Breast epithelium (tissue), 4 donors: ENCODE measurements at regions not wholly inside any gene's neighbourhood (a gene's known extent, or its start where the extent isn't known, plus 50 kb on each side); places are given as distances from the start of the nearest gene placed in this dataset.

Experiments
- DNase-seq, 2 donors: peaks; one replicate each; pipeline ENCODE4 v3.0.0-alpha.2; 2019; ENCODE audit warnings: low spot score in 2 of 2
- H3K27ac ChIP-seq, 2 donors: fragments of 200-600 bp; sonication (generic) in 1 of 2; one replicate each; pipeline ENCODE4 v1.5.1; 2016 to 2019; ENCODE audit warnings: mild to moderate bottlenecking in 1 of 2
- H3K27me3 ChIP-seq, 2 donors: fragments of 200-600 bp; sonication (generic) in 1 of 2; one replicate each; pipeline versions ENCODE4 v1.5.1 to v1.6.0; 2017 to 2019; ENCODE audit warnings: control low read depth in 1 of 2, mild to moderate bottlenecking in 1 of 2
- H3K36me3 ChIP-seq: fragments of 200-600 bp; one replicate; pipeline ENCODE4 v1.5.1; 2019
- H3K4me1 ChIP-seq, 2 donors: fragments of 200-600 bp; sonication (generic); one replicate each; pipeline ENCODE4 v1.5.1; 2016 to 2019; ENCODE audit warnings: control low read depth in 1 of 2
- H3K4me3 ChIP-seq, 3 donors: fragments of 200-600 bp; sonication (generic); 1 replicate in 2 of 3; 2 replicates in 1 of 3; pipeline ENCODE4 v1.5.1; 2016 to 2019; ENCODE audit warnings: mild to moderate bottlenecking in 3 of 3, moderate library complexity in 2 of 3
- H3K9me3 ChIP-seq, 2 donors: fragments of 200-600 bp; sonication (generic) in 1 of 2; one replicate each; pipeline ENCODE4 v1.5.1; 2016 to 2019; ENCODE audit warnings: control low read depth in 1 of 2
- POLR2A ChIP-seq: fragments of 450-650 bp; IDR thresholded peaks from one replicate; pipeline ENCODE4 v1.6.1; 2016; ENCODE audit warnings: antibody characterized with exemption, mild to moderate bottlenecking, moderate library complexity
- POLR2AphosphoS5 ChIP-seq, 3 donors: sonication (generic); formaldehyde crosslinking; IDR thresholded peaks; one replicate each; pipeline ENCODE4 v1.6.1; 2017; ENCODE audit warnings: antibody characterized with exemption in 3 of 3
- intact Hi-C: fragments of 100-400 bp; cut with DNase I; formaldehyde crosslinking; loops from one replicate; pipeline ENCODE4 v1.15.1; 2023; ENCODE audit warnings: low total_unique reads
- TF ChIP-seq, protein P1 (sequence below), 3 donors: fragments of 450-650 bp; IDR thresholded peaks; one replicate each; pipeline ENCODE4 v1.5.1; 2016 to 2017; ENCODE audit warnings: antibody characterized with exemption in 3 of 3, mild to moderate bottlenecking in 3 of 3, moderate library complexity in 3 of 3

DNA sequence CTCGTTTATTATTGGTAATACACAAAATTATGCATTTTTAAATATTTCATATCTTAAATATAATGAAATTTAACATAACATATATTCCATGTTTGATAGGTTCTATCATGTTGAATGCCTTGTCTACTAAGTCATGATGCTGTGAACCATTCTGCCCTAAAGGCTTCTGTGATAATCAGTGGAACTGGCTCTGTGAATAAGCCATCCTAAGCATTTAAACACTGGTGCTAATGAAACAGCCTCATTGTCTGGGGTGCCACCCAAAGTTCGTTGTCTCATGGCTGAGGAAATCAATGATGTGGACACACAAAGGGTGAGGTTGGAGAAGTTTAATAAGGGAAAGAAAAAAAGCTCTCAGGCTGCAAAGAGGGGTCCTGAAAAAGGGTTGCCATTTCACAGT is 264.7 kb upstream of the ZRANB2 start:
- H3K4me3 ChIP-seq = no peak overlapping the region
- TF ChIP-seq, protein P1, sequence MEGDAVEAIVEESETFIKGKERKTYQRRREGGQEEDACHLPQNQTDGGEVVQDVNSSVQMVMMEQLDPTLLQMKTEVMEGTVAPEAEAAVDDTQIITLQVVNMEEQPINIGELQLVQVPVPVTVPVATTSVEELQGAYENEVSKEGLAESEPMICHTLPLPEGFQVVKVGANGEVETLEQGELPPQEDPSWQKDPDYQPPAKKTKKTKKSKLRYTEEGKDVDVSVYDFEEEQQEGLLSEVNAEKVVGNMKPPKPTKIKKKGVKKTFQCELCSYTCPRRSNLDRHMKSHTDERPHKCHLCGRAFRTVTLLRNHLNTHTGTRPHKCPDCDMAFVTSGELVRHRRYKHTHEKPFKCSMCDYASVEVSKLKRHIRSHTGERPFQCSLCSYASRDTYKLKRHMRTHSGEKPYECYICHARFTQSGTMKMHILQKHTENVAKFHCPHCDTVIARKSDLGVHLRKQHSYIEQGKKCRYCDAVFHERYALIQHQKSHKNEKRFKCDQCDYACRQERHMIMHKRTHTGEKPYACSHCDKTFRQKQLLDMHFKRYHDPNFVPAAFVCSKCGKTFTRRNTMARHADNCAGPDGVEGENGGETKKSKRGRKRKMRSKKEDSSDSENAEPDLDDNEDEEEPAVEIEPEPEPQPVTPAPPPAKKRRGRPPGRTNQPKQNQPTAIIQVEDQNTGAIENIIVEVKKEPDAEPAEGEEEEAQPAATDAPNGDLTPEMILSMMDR (IDR thresholded peaks at IDR 0.05) = no peak
- TF ChIP-seq POLR2A = no peak
- no peak for TF ChIP-seq POLR2AphosphoS5 (IDR thresholded peaks at IDR 0.05)
- no peak for DNase-seq
- no peak overlapping the region for H3K27ac ChIP-seq
- H3K4me1 ChIP-seq = no peaks in the 10 kb centered on the region
- H3K36me3 ChIP-seq = no peaks in the 10 kb centered on the region
- peaks cover 2 to 6% of the 10 kb centered on the region in 2 donors for H3K9me3 ChIP-seq
- intact Hi-C loops = no loop called here
- H3K27me3 ChIP-seq = no peaks in the 10 kb centered on the region

DNA sequence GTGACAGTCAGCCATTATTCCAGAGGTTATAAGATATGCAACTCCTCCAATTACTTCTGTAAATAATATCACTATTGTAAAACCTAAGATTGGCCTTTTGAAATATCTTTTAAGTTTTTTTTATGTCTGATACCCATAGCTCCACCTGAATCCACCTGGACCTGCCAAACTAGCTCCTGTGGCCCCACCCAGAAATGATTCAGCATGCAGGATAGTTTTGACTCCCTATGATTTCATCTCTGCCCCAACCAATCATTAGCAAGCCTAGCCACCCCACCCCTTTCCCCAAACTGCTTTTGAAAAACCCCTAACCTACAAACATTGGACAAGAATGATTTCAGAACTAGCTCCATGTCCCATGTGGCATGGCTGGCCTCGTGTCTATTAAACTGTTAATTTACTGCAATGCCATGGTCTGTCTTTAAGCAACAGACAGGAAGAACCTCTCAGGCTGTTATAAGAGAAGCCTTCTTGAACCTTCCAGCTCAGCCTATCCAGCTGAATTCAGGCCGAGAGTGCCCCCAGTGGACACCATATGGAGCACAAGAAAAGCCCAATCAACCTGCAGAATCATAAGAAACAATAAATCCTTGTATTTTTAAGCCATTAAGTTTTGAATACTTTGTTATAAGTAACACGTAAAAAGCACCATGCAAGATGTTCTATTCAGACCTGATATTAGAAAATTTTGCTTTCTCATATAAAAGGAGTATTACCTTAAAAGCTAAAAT is 263.0 kb upstream of the ZRANB2 start:
- no peaks in the 10 kb centered on the region for H3K27me3 ChIP-seq
- no peak overlapping the region for H3K4me3 ChIP-seq
- H3K36me3 ChIP-seq = no peaks in the 10 kb centered on the region
- intact Hi-C loops = no loop called here
- no peak for DNase-seq
- peaks cover 6 to 19% of the 10 kb centered on the region in 2 donors for H3K9me3 ChIP-seq
- no peak overlapping the region for H3K27ac ChIP-seq
- no peaks in the 10 kb centered on the region for H3K4me1 ChIP-seq
- TF ChIP-seq POLR2AphosphoS5 (IDR thresholded peaks at IDR 0.05) = no peak
- TF ChIP-seq POLR2A = no peak
- TF ChIP-seq, protein P1 (IDR thresholded peaks at IDR 0.05) = no peak

DNA sequence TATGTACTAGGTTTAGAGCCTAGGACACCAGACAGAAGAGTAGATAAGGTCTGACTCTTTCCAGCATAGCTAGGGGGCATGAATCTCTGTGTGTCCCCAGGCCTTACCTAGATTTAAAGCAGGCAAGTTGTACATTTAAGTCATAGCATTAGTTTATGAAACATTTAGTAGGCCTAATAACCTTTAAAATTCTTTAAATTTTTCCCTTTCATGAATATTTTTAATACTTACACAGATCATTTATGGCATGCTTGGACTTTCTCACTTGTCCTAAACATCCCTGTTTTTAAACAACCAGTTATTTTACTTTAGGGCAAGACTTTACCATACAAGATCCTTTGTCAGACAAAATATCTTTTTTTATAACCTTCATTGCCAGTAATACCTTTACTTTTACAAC is 258.4 kb upstream of the ZRANB2 start:
- H3K4me3 ChIP-seq = no peak overlapping the region
- H3K4me1 ChIP-seq = no peaks in the 10 kb centered on the region
- no peak overlapping the region for H3K27ac ChIP-seq
- no peaks in the 10 kb centered on the region for H3K27me3 ChIP-seq
- no peaks in the 10 kb centered on the region for H3K36me3 ChIP-seq
- TF ChIP-seq POLR2AphosphoS5 (IDR thresholded peaks at IDR 0.05) = no peak
- TF ChIP-seq, protein P1 (IDR thresholded peaks at IDR 0.05) = no peak
- TF ChIP-seq POLR2A = no peak
- intact Hi-C loops = no loop called here
- DNase-seq = no peak
- H3K9me3 ChIP-seq = peaks cover 6 to 38% of the 10 kb centered on the region in 2 donors

DNA sequence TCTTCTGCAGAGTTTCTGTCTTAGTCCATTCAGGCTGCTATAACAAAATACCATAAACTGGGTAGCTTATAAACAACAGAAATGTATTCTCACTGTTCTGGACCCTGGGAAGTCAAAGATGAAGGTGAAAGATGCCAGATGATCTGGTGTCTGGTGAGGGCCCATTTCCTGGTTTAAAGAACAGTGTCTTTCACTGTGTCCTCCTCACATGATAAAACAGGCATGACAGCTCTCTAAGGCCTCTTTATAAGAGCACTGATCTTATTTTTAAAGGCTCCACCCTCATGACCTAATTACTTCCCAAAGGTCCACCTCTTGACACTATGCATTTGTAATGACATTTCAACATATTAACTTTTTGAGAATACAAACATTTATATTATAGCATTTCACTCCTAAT is 250.2 kb upstream of the ZRANB2 start:
- Histone ChIP-seq H3K27me3 (no peaks in the 10 kb centered on the region), H3K36me3 (no peaks in the 10 kb centered on the region), H3K4me1 (no peaks in the 10 kb centered on the region), H3K4me3 (no peak overlapping the region), H3K9me3 (peaks cover 0 to 6% of the 10 kb centered on the region in 2 donors), H3K27ac (no peak overlapping the region)
- DNase-seq = no peak
- TF ChIP-seq POLR2AphosphoS5 (IDR thresholded peaks at IDR 0.05) = no peak
- TF ChIP-seq, protein P1 (IDR thresholded peaks at IDR 0.05) = no peak
- no peak for TF ChIP-seq POLR2A
- intact Hi-C loops = no loop called here

DNA sequence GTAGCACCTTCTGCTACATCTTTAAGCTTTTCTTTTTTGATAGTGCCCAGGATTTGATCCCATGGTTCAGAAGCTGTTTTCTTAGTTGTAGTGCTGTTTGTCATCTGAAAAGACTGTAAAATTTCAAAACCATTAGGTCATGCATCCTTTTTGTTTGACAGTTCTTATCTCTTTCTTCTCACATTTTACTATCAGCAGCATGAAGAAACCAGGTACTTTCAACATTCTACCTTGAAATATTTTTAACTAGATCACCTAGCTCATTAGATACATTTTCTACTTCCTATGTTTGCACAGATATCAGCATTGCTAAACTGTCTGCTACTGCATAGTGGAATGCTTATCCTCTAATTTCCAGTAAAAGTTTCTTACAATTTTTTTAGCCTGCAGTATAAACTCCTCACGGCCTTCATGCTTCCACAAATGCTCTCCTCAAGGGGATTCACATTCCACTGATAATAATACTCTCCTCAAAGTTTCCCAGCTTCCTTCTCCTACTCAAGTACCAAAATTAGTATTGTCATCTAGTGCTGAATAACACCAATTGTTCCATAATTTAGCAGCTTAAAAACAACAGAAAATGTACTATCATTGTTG is 243.9 kb upstream of the ZRANB2 start:
- no peak for DNase-seq
- TF ChIP-seq, protein P1 (IDR thresholded peaks at IDR 0.05) = no peak
- TF ChIP-seq POLR2AphosphoS5 (IDR thresholded peaks at IDR 0.05) = no peak
- no peak for TF ChIP-seq POLR2A
- Histone ChIP-seq H3K4me1 (no peaks in the 10 kb centered on the region), H3K27ac (no peak overlapping the region), H3K9me3 (peaks cover 0 to 6% of the 10 kb centered on the region in 2 donors), H3K4me3 (no peak overlapping the region), H3K36me3 (no peaks in the 10 kb centered on the region), H3K27me3 (no peaks in the 10 kb centered on the region)
- intact Hi-C loops = no loop called here
